GM18907 (cell line): ENCODE measurements at regions not wholly inside any gene's neighbourhood (a gene's known extent, or its start where the extent isn't known, plus 50 kb on each side); places are given as distances from the start of the nearest gene placed in this dataset.
A peak's percentile ranks its signal among the peaks of the same experiment; 100 is the strongest.
"Not testable (repeated sequence)": the region's sequence is repeated elsewhere in the genome, so short reads cannot be mapped to it uniquely, and the experiment has no call there.

Source experiments
- ATAC-seq: cut with Tn5 transposase; IDR thresholded peaks from one replicate; pipeline ENCODE4 v1.9.1; 2021; ENCODE audit warnings: mild to moderate bottlenecking, moderate library complexity; ENCODE audit not compliant: unreplicated experiment

DNA sequence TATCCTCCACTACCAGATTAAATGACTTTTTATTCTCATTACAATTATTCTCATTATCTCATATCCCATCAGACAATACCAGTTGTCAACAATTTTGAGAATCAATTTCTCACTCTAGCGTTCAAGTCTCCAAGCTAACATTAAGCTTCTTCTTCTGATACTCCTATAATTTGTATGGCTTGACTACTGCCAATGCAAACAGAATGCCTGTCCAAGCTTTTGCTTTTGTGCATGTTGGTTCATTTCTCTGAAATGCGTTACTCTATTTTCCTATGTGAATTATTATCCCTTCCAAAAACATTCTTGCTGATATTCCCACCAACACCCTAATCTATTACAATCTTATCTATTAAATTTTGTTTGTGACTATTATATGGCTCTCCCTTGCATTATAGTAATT, 1602.3 kb downstream of the C4orf33 start:
- ATAC-seq, result no peak

GRCh38 chr4:130699004-130699403, 1603.1 kb downstream of the C4orf33 start:
- no peak for ATAC-seq

DNA sequence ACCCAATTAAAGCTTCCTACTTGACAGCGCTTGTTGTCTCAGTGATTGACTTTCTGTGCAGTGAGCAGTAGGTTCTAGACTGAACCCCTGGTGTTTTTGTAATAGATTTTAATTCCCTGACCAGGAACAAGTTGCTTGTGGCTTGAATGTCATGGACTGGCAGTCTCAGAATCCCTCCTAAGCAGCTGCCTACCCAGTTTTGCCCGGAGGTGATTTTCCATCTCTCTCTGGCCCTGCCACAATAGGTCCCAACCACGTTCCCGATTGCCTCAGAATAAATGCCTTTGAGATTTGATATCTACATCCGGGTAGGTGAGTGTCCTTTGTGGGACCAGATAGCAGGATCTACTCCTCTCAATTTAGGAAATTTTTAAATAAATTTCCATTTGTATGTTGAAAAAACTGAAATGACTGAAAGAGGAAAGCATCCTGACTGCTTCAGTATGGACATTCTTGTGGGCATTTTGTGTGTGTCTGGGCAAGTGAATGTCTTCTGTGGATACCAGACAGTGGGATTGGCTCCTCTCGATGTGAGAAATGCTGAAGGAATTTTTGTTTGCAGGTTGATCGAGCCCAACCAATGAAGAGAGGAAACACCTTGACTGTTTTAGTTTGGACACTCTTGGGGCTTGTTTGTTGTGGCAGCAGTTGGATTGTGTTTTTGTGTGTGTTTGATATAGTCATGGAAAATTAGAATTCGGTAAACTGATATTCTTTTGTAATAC, 1607.4 kb downstream of the C4orf33 start:
- ATAC-seq, result no peak

- no peak for ATAC-seq
Observed at GRCh38 chr4:130705023-130705422, 1609.1 kb downstream of the C4orf33 start.

- no peak for ATAC-seq
Observed at GRCh38 chr4:130712038-130712437, 1616.1 kb downstream of the C4orf33 start.

- no peak for ATAC-seq
Observed at GRCh38 chr4:130714006-130714405, 1618.1 kb downstream of the C4orf33 start.

GRCh38 chr4:130722361-130722760, 1626.4 kb downstream of the C4orf33 start:
- ATAC-seq, result no peak

GRCh38 chr4:130736436-130737185, 1640.7 kb downstream of the C4orf33 start:
- ATAC-seq, result no peak

DNA sequence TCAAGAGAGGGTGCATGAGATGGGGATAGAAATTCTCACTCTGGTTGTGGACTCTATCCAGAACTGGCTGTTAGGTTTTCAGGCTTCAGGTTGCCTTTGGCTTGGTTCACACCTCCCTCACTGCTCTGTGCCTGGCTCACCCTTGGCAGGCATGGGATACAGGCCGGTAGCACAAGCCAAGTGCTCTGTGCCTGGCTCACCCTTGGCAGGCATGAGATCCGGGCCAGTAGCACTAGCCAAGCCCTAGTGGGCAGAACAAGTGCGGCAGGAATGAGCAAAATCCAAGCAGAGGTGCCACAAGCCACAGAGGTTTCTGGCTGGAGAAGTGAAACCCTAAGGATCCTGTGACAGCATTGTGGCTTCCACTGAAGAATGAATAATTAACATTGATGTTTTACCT, 1642.3 kb downstream of the C4orf33 start:
- no peak for ATAC-seq

- no peak for ATAC-seq
Observed at GRCh38 chr4:130747842-130748241, 1651.9 kb downstream of the C4orf33 start.

- no peak for ATAC-seq
Observed at GRCh38 chr4:130753926-130754325, 1658.0 kb downstream of the C4orf33 start.

GRCh38 chr4:130760246-130760645, 1664.3 kb downstream of the C4orf33 start:
- no peak for ATAC-seq

DNA sequence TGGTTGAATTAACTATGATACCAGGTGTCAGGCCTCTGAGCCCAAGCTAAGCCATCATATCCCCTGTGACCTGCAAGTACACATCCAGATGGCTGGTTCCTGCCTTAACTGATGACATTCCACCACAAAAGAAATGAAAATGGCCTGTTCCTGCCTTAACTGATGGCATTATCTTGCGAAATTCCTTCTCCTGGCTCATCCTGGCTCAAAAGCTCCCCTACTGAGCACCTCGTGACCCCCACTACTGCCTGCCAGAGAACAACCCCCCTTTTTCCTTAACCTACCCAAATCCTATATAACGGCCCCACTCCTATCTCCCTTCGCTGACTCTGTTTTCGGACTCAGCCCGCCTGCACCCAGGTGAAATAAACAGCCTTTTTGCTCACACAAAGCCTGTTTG, 1671.4 kb downstream of the C4orf33 start:
- not testable (repeated sequence) for ATAC-seq

GRCh38 chr4:130772966-130773365, 1677.0 kb downstream of the C4orf33 start:
- ATAC-seq, result not testable (repeated sequence)

DNA sequence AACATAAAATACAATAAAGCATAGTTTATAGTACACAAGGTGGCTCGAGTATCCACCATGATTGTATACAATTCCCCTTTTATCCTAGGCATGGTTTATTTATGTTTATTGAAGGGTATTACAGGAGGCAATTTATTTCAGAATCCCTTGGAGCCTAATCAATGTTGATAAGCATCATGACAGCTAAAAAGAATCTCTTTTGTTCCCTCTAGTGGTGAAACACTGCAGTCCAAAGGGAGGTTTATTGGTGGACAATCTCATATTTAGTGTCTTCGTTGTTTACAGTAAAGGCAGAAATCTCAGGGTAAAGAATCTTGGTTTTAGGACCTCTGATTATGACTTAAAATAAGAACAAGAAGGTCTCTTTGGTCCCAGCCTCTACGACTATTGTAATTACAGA, 1712.5 kb downstream of the C4orf33 start:
- ATAC-seq, result no peak

DNA sequence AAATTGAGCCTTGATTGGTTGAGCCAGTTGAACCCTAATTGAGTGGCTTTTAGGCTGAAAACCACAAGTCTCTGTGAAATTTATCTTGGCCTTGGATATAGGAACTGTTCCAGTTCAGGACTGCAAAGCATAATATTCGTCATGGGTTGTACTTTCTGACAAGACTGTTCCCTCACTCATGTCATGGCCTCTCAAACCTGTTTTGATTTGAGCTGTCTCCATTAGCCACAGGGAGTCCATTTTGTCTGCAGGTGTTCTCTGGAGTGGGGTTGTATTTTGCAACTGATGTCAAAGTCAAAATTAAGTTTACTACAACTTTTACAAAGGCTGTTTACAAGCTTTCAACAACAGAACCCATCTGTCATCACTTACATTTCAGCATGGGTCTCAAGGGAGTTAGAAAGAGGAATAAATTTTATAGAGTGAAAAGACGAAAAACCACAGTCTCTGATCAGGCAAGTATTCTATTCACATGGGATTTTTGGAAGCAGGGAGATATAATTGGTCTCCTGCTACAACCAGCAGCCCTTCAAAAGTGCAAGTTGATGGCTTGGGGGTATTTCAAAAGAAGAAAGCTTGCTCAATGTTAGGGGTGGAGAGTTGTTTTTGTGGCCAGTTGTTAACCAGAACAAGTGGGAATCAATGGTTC, 1716.3 kb downstream of the C4orf33 start:
- ATAC-seq, result no peak

- ATAC-seq, result peak; percentile 49
Observed at GRCh38 chr4:130814896-130815295, 1718.9 kb downstream of the C4orf33 start.

DNA sequence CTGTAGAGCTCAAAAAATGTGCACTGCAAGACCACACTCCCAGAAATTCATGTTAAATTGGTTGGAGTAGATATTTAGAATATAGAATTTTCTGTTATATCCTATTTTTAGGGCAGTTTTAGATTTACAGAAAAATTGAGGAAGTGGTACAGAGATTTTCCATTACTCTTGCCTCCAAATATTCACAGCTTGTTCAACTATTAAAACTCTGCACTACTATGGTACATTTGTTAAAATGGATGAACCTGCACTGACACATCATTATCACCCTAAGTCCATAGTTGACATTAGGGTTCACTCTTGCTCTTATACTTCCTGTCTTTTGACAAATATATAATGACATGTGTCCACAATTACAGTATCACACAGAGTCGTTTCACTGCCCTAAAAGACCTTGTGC, 1724.5 kb downstream of the C4orf33 start:
- ATAC-seq, result no peak

DNA sequence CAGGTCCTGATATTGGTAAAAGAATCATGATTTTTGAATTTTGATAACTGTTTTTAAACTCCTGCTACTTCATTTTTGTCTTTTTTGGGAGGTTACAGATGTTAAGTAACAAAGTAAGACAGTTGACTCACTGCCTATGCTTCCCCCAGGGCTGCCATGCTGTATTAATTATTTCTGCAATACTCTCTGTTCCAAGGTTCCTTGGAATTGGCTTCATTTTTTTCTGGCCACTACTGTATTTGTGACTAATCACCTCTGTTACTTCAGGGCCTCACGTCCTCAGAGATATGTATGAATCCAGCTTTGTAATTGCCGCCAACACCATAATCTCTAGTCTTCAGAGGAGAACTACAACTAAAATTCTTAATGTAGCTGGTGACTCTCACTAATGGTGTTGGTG, 1729.3 kb downstream of the C4orf33 start:
- ATAC-seq, result no peak

GRCh38 chr4:130850019-130850524, 1754.1 kb downstream of the C4orf33 start:
- ATAC-seq, result no peak

DNA sequence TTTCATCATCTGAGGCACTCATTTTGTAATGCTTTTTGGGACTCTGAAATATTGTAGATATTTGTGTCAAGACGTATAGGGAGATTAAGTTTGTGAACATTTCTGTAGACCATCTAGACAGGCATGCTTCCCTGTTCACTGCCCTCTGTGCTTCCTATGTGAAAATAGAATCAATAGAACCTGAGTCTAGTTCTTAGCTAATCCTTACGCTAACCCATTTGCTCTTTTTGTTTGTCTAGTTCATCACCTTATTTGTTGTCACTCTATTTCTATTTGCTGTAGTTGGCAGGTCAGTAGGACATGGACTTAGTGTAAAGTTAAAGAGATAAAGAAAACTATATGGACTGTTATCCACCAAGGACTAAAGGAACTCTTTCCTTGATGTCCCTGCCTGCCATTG, 1755.2 kb downstream of the C4orf33 start:
- ATAC-seq, result no peak

GRCh38 chr4:130851932-130852331, 1756.0 kb downstream of the C4orf33 start:
- no peak for ATAC-seq
